CD4-positive, alpha-beta T cell treated with Interleukin-17A for 4 hours (primary cell): ENCODE measurements at regions not wholly inside any gene's neighbourhood (a gene's known extent, or its start where the extent isn't known, plus 50 kb on each side); places are given as distances from the start of the nearest gene placed in this dataset.
"Not testable (repeated sequence)": the region's sequence is repeated elsewhere in the genome, so short reads cannot be mapped to it uniquely, and the experiment has no call there.

ENCODE experiments used
- DNase-seq: peaks from one replicate; pipeline ENCODE4 v3.0.0-alpha.2; 2020; ENCODE audit warnings: mixed read lengths

DNA sequence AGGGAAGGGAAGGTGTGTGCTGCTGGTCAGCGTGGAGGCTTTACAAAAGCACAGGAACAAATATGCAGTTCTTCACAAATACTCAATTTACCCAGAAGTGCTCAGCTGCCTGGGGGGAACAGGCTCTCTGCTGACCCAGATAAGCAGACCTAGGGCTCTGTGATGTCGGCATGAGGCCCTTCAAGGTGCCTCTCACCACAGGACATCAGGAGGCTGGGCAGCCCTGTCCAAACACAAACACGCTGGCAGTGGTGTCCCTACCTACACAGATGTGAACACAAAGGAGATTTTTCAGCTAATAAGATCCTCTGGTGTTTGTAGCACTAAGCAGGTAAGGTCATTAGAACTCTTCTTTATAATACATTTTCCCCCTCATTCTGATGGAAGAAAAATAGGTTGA is 243.0 kb upstream of the PROX1 start:
- DNase-seq, result no peak

GRCh38 chr1:213745451-213745850 is 242.3 kb upstream of the PROX1 start:
- DNase-seq, result no peak

- no peak for DNase-seq
Measured at GRCh38 chr1:213749558-213749957, 238.2 kb upstream of the PROX1 start.

- no peak for DNase-seq
Measured at GRCh38 chr1:213750231-213751063, 237.3 kb upstream of the PROX1 start.

GRCh38 chr1:213751064-213751397 is 236.7 kb upstream of the PROX1 start:
- DNase-seq, result no peak

GRCh38 chr1:213759359-213760181 is 228.2 kb upstream of the PROX1 start:
- no peak for DNase-seq

DNA sequence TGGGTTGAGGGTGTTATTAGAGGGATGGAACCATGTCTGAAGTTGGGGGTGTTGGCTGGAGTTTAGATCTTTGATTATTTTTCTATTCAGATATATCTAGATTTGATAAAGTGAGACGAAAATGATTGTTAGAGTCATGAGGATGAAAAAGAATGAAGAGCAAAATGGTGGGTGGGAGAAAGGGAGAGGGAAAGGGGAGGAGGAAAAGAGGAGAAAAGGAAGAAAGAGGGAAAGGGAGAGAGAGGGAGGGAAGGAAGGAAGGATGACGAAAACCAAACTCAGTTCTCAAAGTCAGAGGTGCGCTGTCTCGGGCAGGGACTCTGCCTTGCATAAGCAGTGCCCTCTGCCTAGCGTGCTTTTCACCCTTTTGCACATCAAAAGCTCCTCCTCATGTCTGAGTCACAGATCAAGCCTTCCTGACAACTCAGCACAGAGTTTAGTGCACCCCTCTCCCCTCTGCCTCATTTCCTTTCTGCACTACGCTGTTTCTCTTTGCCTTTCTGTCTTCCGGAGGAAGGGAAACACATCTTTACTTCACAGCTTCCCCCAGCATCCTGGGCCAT is 225.8 kb upstream of the PROX1 start:
- peak; percentile 67 for DNase-seq

- no peak for DNase-seq
Measured at GRCh38 chr1:213767683-213768082, 220.1 kb upstream of the PROX1 start.

- DNase-seq, result no peak
Measured at GRCh38 chr1:213772128-213773063, 215.4 kb upstream of the PROX1 start.

DNA sequence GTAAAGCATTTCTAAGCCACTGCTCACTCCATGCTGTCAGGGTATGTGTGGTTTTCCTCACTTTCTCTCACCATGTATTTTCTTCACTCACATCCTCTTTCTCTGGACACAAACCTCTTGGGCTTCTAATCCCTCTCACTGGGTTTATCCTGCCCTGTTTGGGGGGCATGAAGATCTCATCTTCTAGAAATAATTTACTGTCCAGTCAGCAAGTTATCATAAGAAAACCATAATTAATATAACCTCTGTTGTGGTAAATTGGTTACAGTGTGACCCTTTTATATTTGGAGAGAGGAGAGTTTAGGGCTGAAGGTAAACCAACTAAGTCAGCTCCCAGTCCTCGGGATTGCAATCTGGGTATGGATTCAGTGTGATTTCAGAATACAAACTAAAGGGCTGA is 213.8 kb upstream of the PROX1 start:
- no peak for DNase-seq

DNA sequence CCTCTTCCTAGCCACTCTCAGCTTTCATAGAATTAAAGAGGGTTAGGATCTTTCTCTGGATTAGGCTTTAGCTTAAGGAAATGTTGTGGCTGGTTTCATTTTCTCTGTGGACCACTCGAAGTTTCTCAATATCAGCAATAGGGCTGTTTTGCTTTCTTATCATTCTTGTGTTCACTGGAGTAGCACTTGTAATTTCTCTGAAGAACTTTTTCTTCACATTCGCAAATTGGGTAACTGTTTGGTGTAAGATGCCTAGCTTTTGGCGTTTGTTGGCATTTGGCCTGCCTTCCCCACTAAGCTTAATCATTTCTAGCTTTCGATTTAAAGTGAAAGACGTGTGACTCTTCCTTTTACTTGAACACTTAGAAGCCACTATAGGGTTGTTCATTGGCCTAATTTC is 210.8 kb upstream of the PROX1 start:
- DNase-seq, result no peak

DNA sequence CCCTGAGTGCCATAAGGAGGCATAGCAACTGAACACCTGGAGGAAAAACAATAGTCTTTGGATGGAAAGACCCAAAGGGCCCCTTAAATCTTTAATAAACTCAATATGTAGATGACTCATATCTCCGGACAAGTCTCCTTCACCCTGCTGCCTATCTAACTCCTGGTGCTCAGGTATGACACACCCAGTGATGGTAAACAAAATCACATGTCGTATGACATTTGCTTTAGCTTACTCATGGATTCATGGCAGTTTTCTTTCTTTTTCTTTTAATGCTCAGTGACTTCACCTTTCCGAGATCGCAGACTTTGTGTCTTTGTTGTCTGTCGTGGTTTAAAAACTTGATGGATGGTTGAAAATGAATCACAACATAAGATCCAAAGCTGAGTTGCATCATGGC is 208.5 kb upstream of the PROX1 start:
- DNase-seq, result no peak

- DNase-seq, result peak; percentile 42
Measured at GRCh38 chr1:213782941-213783672, 204.7 kb upstream of the PROX1 start.

- DNase-seq, result peak; percentile 41
Measured at GRCh38 chr1:213783893-213784292, 203.9 kb upstream of the PROX1 start.

DNA sequence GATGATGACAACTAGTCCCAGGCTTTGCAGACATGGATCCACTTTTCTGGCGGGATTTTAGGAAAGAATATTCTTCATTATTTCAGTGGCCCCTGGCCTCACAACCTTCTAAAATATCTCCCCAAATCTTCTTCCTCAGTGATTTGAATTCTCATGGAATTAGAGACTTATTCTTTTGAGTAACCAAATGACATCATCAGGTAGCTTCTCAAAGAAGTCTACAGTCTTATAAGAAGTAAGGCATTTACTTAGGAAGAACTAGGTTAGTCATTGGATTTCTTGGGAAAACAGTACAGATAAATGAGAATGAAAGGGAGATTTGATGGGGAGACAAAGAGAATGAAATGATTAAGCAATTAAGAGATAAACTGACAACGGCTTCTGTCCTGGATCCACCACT is 201.1 kb upstream of the PROX1 start:
- DNase-seq, result no peak

DNA sequence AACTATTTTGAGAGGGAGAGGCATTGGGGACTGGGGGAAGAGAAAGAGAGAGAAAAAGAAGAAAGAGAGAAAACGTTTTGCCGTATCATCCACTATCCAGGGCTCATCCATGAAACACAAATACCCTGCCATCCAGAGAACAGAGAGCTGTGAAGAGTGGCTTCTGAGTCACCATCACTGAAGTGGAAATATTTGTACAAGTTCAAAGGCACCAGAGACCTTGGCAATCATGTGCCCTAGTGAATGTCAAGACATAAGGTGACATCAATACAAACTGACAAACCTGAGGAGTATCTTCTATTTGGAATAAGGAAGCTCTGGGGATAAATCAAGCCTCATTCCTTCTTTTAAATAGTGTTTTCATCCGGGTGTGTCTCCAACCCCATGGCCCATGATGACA is 197.2 kb upstream of the PROX1 start:
- no peak for DNase-seq

DNA sequence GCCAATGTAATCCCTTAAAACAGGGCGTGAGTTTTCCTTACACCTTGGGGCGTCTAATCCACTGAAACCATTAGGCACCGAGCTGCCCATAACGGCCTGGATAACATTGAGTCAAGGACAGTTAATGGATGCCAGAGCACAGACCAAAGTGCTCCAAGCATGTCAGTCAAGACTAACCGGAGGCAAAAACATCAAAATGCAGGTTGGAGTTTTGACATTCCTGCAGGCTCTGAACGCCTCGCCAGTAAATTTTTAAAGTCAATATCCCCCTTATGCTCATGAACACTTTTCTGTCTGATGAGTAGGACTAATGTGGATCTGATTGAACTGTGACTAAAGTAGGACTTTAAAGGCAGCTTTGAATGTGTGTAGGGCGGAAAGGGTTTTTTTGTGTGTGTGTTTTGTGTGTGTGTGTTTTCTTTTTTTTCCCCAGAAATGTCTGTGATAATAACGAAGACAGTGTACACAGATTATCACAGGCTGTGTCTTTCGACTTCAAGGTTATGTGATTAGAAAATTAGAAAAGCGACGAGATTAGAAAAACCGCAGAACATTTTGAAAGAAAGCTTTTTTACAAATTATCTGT is 194.2 kb upstream of the PROX1 start:
- no peak for DNase-seq

DNA sequence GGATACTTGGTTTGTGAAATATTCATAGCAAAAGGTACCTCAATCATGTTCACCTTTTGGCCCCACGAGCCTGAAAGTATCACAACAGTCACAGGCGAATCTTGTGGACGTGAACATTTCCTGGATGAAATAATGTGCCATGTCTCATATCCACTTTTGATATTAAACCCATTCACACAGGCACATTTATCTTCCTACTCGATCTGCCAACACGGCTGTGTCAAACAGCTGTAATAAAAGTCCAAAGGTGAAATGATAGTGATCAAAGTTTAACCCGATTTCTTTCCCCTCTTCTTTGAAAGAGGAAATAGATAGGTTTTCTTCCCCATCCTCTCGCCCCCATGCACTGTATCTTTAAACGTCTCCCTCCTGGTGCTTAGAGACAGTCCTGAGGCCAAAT is 191.2 kb upstream of the PROX1 start:
- DNase-seq, result no peak

DNA sequence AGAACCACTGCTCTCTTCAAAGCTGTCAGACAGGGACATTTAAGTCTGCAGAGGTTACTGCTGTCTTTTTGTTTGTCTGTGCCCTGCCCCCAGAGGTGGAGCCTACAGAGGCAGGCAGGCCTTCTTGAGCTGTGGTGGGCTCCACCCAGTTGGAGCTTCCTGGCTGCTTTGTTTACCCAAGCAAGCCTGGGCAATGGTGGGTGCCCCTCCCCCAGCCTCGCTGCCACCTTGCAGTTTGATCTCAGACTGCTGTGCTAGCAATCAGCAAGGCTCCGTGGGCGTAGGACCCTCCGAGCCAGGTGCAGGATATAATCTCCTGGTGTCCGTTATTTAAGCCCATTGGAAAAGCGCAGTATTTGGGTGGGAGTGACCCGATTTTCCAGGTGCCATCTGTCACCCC is 179.5 kb upstream of the PROX1 start:
- DNase-seq, result not testable (repeated sequence)

- no peak for DNase-seq
Measured at GRCh38 chr1:213817156-213817555, 170.6 kb upstream of the PROX1 start.

GRCh38 chr1:213820362-213821149 is 167.2 kb upstream of the PROX1 start:
- no peak for DNase-seq
